ENCODE measurements at regions not wholly inside any gene's neighbourhood (a gene's known extent, or its start where the extent isn't known, plus 50 kb on each side); places are given as distances from the start of the nearest gene placed in this dataset.

DNA sequence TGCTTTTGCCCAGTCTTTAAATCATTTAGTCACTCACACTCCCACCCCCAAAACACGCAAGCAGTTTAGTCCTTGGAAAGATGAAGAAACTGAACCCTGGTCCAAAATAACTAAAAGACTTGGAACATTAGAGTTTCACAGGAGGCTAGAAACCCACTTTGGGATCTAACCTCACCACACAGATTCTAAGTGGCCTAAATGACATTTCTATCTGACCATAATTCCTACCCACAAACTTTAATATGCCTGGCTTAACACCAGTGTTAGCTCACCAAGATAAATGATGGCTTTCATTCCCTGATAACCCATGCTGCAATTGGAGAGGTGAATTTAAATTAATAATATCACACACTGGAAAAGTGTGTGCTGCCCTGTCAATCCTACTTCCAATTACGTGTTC lies 295.3 kb upstream of the UBE2E2 start:
- TF ChIP-seq POLR2A (IDR thresholded peaks at IDR 0.05) (no peak), POLR2AphosphoS5 (IDR thresholded peaks at IDR 0.05) (no peak), EP300 (IDR thresholded peaks at IDR 0.05) (no peak)

Data from gastroesophageal sphincter (tissue), 2 donors.